Spleen (tissue), 3 donors: ENCODE measurements at regions not wholly inside any gene's neighbourhood (a gene's known extent, or its start where the extent isn't known, plus 50 kb on each side); places are given as distances from the start of the nearest gene placed in this dataset.

ENCODE experiments used
- POLR2A ChIP-seq, 3 donors: fragments of 450-650 bp; IDR thresholded peaks; one replicate each; pipeline ENCODE4 v1.5.1; 2017; ENCODE audit warnings: antibody characterized with exemption in 3 of 3, mild to moderate bottlenecking in 1 of 3
- POLR2AphosphoS5 ChIP-seq, 3 donors: sonication (generic); formaldehyde crosslinking; IDR thresholded peaks; one replicate each; pipeline ENCODE4 v1.5.1; 2017; ENCODE audit warnings: antibody characterized with exemption in 3 of 3

GRCh38 chr7:132709971-132710567 is 133.8 kb upstream of the PLXNA4 start:
- TF ChIP-seq POLR2A (IDR thresholded peaks at IDR 0.05) = no peak
- TF ChIP-seq POLR2AphosphoS5 (IDR thresholded peaks at IDR 0.05) = no peak
